Spinal cord (tissue), 9 donors: ENCODE measurements at regions not wholly inside any gene's neighbourhood (a gene's known extent, or its start where the extent isn't known, plus 50 kb on each side); places are given as distances from the start of the nearest gene placed in this dataset.
A peak's percentile ranks its signal among the peaks of the same experiment; 100 is the strongest.
"Not testable (repeated sequence)": the region's sequence is repeated elsewhere in the genome, so short reads cannot be mapped to it uniquely, and the experiment has no call there.

ENCODE experiments used
- DNase-seq, 6 donors: peaks; one replicate each; pipeline versions ENCODE4 v3.0.0 to v3.0.0-alpha.2; 2013 to 2015; ENCODE audit warnings: low spot score in 6 of 6, low read depth in 4 of 6
- H3K27ac ChIP-seq: one replicate; pipeline ENCODE4 v1.5.1; 2013; ENCODE audit warnings: low read depth, low read length, control low read depth
- H3K27me3 ChIP-seq: one replicate; pipeline ENCODE4 v1.6.1; 2013; ENCODE audit warnings: low read length; ENCODE audit not compliant: control insufficient read depth, insufficient read depth
- H3K36me3 ChIP-seq: one replicate; pipeline ENCODE4 v1.6.1; 2013; ENCODE audit warnings: low read length; ENCODE audit not compliant: control insufficient read depth, insufficient read depth
- H3K4me1 ChIP-seq: one replicate; pipeline ENCODE4 v1.6.1; 2013; ENCODE audit warnings: low read length; ENCODE audit not compliant: control insufficient read depth, insufficient read depth
- H3K4me3 ChIP-seq: one replicate; pipeline ENCODE4 v1.5.1; 2013; ENCODE audit warnings: low read depth, low read length, control low read depth
- H3K9me3 ChIP-seq: one replicate; pipeline ENCODE4 v1.6.1; 2013; ENCODE audit warnings: low read length; ENCODE audit not compliant: control insufficient read depth, insufficient read depth
- WGBS: methylation state at CpG from one replicate; pipeline ENCODE4 v1.1.5; 2013; ENCODE audit warnings: missing lambda C conversion rate; ENCODE audit not compliant: insufficient coverage; 5-methylcytosine and 5-hydroxymethylcytosine counted together
- donor health status: healthy.

- no peak for DNase-seq
- no peaks in the 10 kb centered on the region for H3K36me3 ChIP-seq
- no peaks in the 10 kb centered on the region for H3K9me3 ChIP-seq
- no peaks in the 10 kb centered on the region for H3K4me1 ChIP-seq
- H3K27ac ChIP-seq = no peak overlapping the region
- no peak overlapping the region for H3K4me3 ChIP-seq
- no peaks in the 10 kb centered on the region for H3K27me3 ChIP-seq
- no CpG with 5 or more reads among the region's 1 CpG for WGBS
These were observed 150.9 kb upstream of the MOCS2 start for GRCh38 chr5:53260446-53260845.

DNA sequence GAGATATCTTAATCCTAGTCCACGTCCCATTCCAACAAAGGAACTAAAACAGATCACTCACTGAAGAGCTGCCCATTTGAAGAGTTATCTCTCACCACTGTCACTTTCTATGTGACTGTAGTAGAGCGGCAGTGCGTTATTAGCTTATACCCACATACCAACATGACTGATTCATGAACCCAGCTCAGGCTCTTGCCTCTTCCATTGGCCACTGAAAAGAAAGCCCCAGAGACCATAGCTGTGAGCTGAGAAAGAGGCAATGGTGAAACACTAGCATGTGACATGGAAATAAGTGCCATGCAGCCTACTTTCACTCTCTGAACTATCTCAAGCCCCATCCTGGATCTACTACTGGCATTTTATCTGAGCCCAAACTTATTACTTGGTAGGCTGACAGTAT, 151.7 kb upstream of the MOCS2 start:
- H3K36me3 ChIP-seq = no peaks in the 10 kb centered on the region
- 64% methylated on average over 1 of the region's 3 CpGs for whole genome bisulfite sequencing
- DNase-seq = no peak
- no peak overlapping the region for H3K4me3 ChIP-seq
- no peaks in the 10 kb centered on the region for H3K9me3 ChIP-seq
- H3K4me1 ChIP-seq = no peaks in the 10 kb centered on the region
- H3K27ac ChIP-seq = no peak overlapping the region
- no peaks in the 10 kb centered on the region for H3K27me3 ChIP-seq

- Histone ChIP-seq H3K4me1 (no peaks in the 10 kb centered on the region), H3K9me3 (no peaks in the 10 kb centered on the region), H3K27me3 (no peaks in the 10 kb centered on the region), H3K27ac (no peak overlapping the region), H3K36me3 (no peaks in the 10 kb centered on the region), H3K4me3 (no peak overlapping the region)
- no CpG with 5 or more reads among the region's 4 CpGs for WGBS
- DNase-seq = peak in 1 of 6 donors; percentile 8
These were observed 152.9 kb upstream of the MOCS2 start for GRCh38 chr5:53262348-53262970.

- DNase-seq = no peak
- 100% methylated on average over 1 of the region's 1 CpG for WGBS
These were observed 153.6 kb upstream of the MOCS2 start for GRCh38 chr5:53263151-53263550.

DNA sequence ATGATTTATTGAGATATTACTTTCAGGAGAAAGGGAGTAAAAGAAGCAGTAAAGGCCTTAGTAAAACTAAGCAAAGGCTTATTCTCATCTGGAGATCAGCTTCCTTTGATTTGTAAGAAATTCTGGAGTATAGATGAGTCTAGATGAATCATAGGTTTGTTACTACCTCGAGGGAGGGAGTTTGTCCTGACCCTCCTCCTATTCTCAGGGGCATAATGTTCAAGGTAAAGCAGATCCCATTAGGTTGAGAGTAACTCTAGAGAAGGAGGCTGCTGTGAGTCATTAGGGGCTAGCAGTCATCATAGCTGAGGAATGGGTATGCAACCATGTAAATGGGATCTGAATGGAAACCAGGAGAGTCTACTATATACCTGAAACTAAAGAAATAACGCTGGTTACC, 155.5 kb upstream of the MOCS2 start:
- H3K4me3 ChIP-seq = no peak overlapping the region
- no peaks in the 10 kb centered on the region for H3K27me3 ChIP-seq
- H3K36me3 ChIP-seq = no peaks in the 10 kb centered on the region
- DNase-seq = no peak
- no CpG with 5 or more reads among the region's 2 CpGs for WGBS
- H3K9me3 ChIP-seq = no peaks in the 10 kb centered on the region
- no peak overlapping the region for H3K27ac ChIP-seq
- H3K4me1 ChIP-seq = no peaks in the 10 kb centered on the region

More at GRCh38 chr5:53263151-53263550, 153.6 kb upstream of the MOCS2 start:
- Histone ChIP-seq H3K9me3 (no peaks in the 10 kb centered on the region), H3K36me3 (no peaks in the 10 kb centered on the region), H3K27ac (no peak overlapping the region), H3K27me3 (no peaks in the 10 kb centered on the region), H3K4me3 (no peak overlapping the region), H3K4me1 (no peaks in the 10 kb centered on the region)

DNA sequence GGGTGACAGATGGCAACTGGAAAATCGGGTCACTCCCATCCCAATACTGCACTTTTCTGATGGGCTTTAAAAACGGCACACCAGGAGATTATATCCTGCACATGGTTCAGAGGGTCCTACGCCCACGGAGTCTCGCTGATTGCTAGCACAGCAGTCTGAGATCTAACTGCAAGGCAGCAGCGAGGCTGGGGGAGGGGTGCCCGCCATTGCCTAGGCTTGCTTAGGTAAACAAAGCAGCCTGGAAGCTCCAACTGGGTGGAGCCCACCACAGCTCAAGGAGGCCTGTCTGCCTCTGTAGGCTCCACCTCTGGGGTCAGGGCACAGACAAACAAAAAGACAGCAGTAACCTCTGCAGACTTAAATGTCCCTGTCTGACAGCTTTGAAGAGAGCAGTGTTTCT, 158.7 kb upstream of the MOCS2 start:
- not testable (repeated sequence) for H3K27me3 ChIP-seq
- 93% methylated on average over 7 of the region's 7 CpGs for WGBS

GRCh38 chr5:53275666-53276065, 166.1 kb upstream of the MOCS2 start:
- Histone ChIP-seq H3K36me3 (no peaks in the 10 kb centered on the region), H3K27me3 (no peaks in the 10 kb centered on the region), H3K27ac (no peak overlapping the region), H3K4me3 (no peak overlapping the region), H3K4me1 (no peaks in the 10 kb centered on the region), H3K9me3 (no peaks in the 10 kb centered on the region)
- 80% methylated on average over 1 of the region's 1 CpG for WGBS
- DNase-seq = no peak

More for the DNA sequence above, 158.7 kb upstream of the MOCS2 start:
- H3K9me3 ChIP-seq, DNase-seq, H3K4me1 ChIP-seq, H3K4me3 ChIP-seq, H3K36me3 ChIP-seq, H3K27ac ChIP-seq: not testable (repeated sequence)

- Histone ChIP-seq H3K4me1 (no peaks in the 10 kb centered on the region), H3K36me3 (no peaks in the 10 kb centered on the region), H3K4me3 (no peak overlapping the region), H3K27me3 (no peaks in the 10 kb centered on the region), H3K9me3 (no peaks in the 10 kb centered on the region), H3K27ac (no peak overlapping the region)
- 100% methylated on average over 2 of the region's 3 CpGs for WGBS
- DNase-seq = no peak
These were observed 167.3 kb upstream of the MOCS2 start for GRCh38 chr5:53276825-53277224.

- H3K4me1 ChIP-seq = no peaks in the 10 kb centered on the region
- WGBS = 75% methylated on average over 1 of the region's 1 CpG
- no peak overlapping the region for H3K4me3 ChIP-seq
- H3K27me3 ChIP-seq = no peaks in the 10 kb centered on the region
- no peaks in the 10 kb centered on the region for H3K36me3 ChIP-seq
- no peaks in the 10 kb centered on the region for H3K9me3 ChIP-seq
- DNase-seq = no peak
- H3K27ac ChIP-seq = no peak overlapping the region
These were observed 167.9 kb upstream of the MOCS2 start for GRCh38 chr5:53277491-53277890.

- H3K4me1 ChIP-seq = no peaks in the 10 kb centered on the region
- H3K36me3 ChIP-seq = no peaks in the 10 kb centered on the region
- DNase-seq = no peak
- H3K27me3 ChIP-seq = no peaks in the 10 kb centered on the region
- H3K4me3 ChIP-seq = no peak overlapping the region
- H3K27ac ChIP-seq = no peak overlapping the region
- H3K9me3 ChIP-seq = no peaks in the 10 kb centered on the region
These were observed 178.0 kb upstream of the MOCS2 start for GRCh38 chr5:53287573-53287972.
